SK-N-SH (cell line): ENCODE measurements at regions not wholly inside any gene's neighbourhood (a gene's known extent, or its start where the extent isn't known, plus 50 kb on each side); places are given as distances from the start of the nearest gene placed in this dataset.

Experiments used
- CTCF ChIA-PET: fragments of 300-600, 350-600 bp; formaldehyde crosslinking; extraction: SDS; loops from one replicate; lab custom pipeline; 2021; lab: Yijun Ruan, JAX
- POLR2A ChIA-PET: fragments of 350-600 bp; sonication (Branson Sonifier 250); formaldehyde crosslinking; extraction: SDS; loops from one replicate; lab custom pipeline; 2020; ENCODE audit warnings: antibody characterized with exemption, inconsistent platforms; lab: Yijun Ruan, JAX
- DNase-seq: peaks from one replicate; pipeline ENCODE4 v3.0.0; 2012
- H2AFZ ChIP-seq: fragments of 200-600 bp; sonication (generic); 2 replicates; pipeline ENCODE4 v1.8.1; 2016; ENCODE audit warnings: antibody characterized with exemption, mild to moderate bottlenecking, low read depth
- H3F3A ChIP-seq: fragments of 200-600 bp; sonication (generic); replicated peaks from 2 replicates; pipeline ENCODE3; 2016; ENCODE audit warnings: antibody characterized with exemption, mild to moderate bottlenecking; ENCODE audit not compliant: insufficient read depth
- H3K27ac ChIP-seq, 2 experiments: fragments of 200-500 bp in 1 of 2; fragments of 200-600 bp in 1 of 2; sonication (Bioruptor generic) in 1 of 2; sonication (generic), shearing (Covaris generic) in 1 of 2; 2 replicates each; pipeline versions ENCODE4 v1.5.1 to v1.6.1; 2014 to 2016; ENCODE audit warnings: low read depth in 2 of 2, inconsistent platforms in 1 of 2, low read length in 1 of 2, mild to moderate bottlenecking in 1 of 2, mixed read lengths in 1 of 2
- H3K27me3 ChIP-seq: fragments of 200-600 bp; sonication (generic), shearing (Covaris generic); 2 replicates; pipeline ENCODE4 v1.6.1; 2016; ENCODE audit warnings: mixed run types; ENCODE audit not compliant: insufficient read depth
- H3K36me3 ChIP-seq, 2 experiments: fragments of 200-500 bp in 1 of 2; fragments of 200-600 bp in 1 of 2; sonication (Bioruptor generic) in 1 of 2; sonication (generic) in 1 of 2; replicated peaks in 1 of 2; 2 replicates each; pipeline versions ENCODE3 to v1.5.1; 2014 to 2016; ENCODE audit warnings: low read length in 1 of 2, mild to moderate bottlenecking in 1 of 2; ENCODE audit not compliant: insufficient read depth in 2 of 2, control insufficient read depth in 1 of 2
- H3K4me1 ChIP-seq, 2 experiments: fragments of 200-500 bp in 1 of 2; fragments of 200-600 bp in 1 of 2; sonication (Bioruptor generic) in 1 of 2; sonication (generic), shearing (Covaris generic) in 1 of 2; 2 replicates each; pipeline versions ENCODE4 v1.5.1 to v1.6.1; 2014 to 2016; ENCODE audit warnings: low read depth in 1 of 2, low read length in 1 of 2, mixed run types in 1 of 2; ENCODE audit not compliant: insufficient read depth in 2 of 2, control insufficient read depth in 1 of 2
- H3K4me2 ChIP-seq: fragments of 200-600 bp; sonication (generic), shearing (Covaris generic); 2 replicates; pipeline ENCODE4 v1.6.1; 2017; ENCODE audit warnings: mixed run types
- H3K4me3 ChIP-seq, 2 experiments: fragments of 200-500 bp in 1 of 2; fragments of 200-600 bp in 1 of 2; sonication (Bioruptor generic) in 1 of 2; sonication (generic), shearing (Covaris generic) in 1 of 2; 2 replicates each; pipeline versions ENCODE4 v1.5.1 to v1.8.1; 2014 to 2016; ENCODE audit warnings: low read depth in 2 of 2, inconsistent platforms in 1 of 2, low read length in 1 of 2, mild to moderate bottlenecking in 1 of 2, mixed read lengths in 1 of 2, moderate library complexity in 1 of 2
- H3K79me2 ChIP-seq: fragments of 200-600 bp; sonication (generic); 2 replicates; pipeline ENCODE4 v1.8.1; 2017; ENCODE audit warnings: mild to moderate bottlenecking; ENCODE audit not compliant: insufficient read depth
- H3K9ac ChIP-seq: fragments of 200-600 bp; sonication (generic); 2 replicates; pipeline ENCODE4 v1.6.1; 2017; ENCODE audit warnings: mixed run types
- H3K9me2 ChIP-seq: fragments of 200-600 bp; sonication (generic); 2 replicates; pipeline ENCODE4 v1.6.1; 2017; ENCODE audit warnings: mixed run types
- H3K9me3 ChIP-seq: fragments of 200-600 bp; sonication (generic); 2 replicates; pipeline ENCODE4 v1.6.1; 2017; ENCODE audit warnings: mixed run types, mild to moderate bottlenecking, moderate library complexity
- H4K20me1 ChIP-seq: fragments of 200-600 bp; sonication (generic); 2 replicates; pipeline ENCODE4 v1.6.1; 2017; ENCODE audit warnings: mild to moderate bottlenecking, mixed run types; ENCODE audit not compliant: insufficient read depth
- CTCF ChIP-seq: fragments of 200-600 bp; sonication (generic); IDR thresholded peaks from 2 replicates; pipeline ENCODE4 v1.6.1; 2017; ENCODE audit warnings: antibody characterized with exemption, mild to moderate bottlenecking, moderate library complexity
- ELF1 ChIP-seq: IDR thresholded peaks from 2 replicates; pipeline ENCODE4 v1.4.0; 2012
- EP300 ChIP-seq, 2 experiments: IDR thresholded peaks; 2 replicates each; pipeline versions ENCODE4 v1.4.0 to v1.6.1; 2012; ENCODE audit warnings: borderline replicate concordance in 1 of 2, low read depth in 1 of 2, low read length in 1 of 2
- EZH2phosphoT487 ChIP-seq: fragments of 200-600 bp; sonication (generic); IDR thresholded peaks from 2 replicates; pipeline ENCODE4 v1.6.1; 2017; ENCODE audit warnings: low read depth, mixed run types, mild to moderate bottlenecking, antibody characterized with exemption, moderate library complexity, borderline replicate concordance
- IRF3 ChIP-seq: fragments of 150-350 bp; IDR thresholded peaks from 2 replicates; pipeline ENCODE4 v1.6.1; 2016; ENCODE audit warnings: mild to moderate bottlenecking, low read depth, low read length
- RAD21 ChIP-seq: IDR thresholded peaks from 2 replicates; pipeline ENCODE4 v1.6.1; 2012; ENCODE audit warnings: mild to moderate bottlenecking, low read length
- RCOR1 ChIP-seq: fragments of 150-350 bp; IDR thresholded peaks from 2 replicates; pipeline ENCODE4 v1.6.1; 2017; ENCODE audit warnings: antibody characterized with exemption, low read length
- REST ChIP-seq: IDR thresholded peaks from 2 replicates; pipeline ENCODE4 v1.6.1; 2012; ENCODE audit warnings: mild to moderate bottlenecking, low read depth, low read length, moderate library complexity
- RFX5 ChIP-seq: IDR thresholded peaks from 2 replicates; pipeline ENCODE4 v1.6.1; 2012; ENCODE audit warnings: mild to moderate bottlenecking, improper control_type of control experiment, low read length
- SIN3A ChIP-seq: IDR thresholded peaks from 2 replicates; pipeline ENCODE4 v1.6.1; 2012; ENCODE audit warnings: low read depth, mild to moderate bottlenecking, low read length, moderate library complexity, borderline replicate concordance
- SMC3 ChIP-seq: IDR thresholded peaks from 2 replicates; pipeline ENCODE4 v1.6.1; 2012; ENCODE audit warnings: low read depth, low read length, improper control_type of control experiment
- TCF12 ChIP-seq: IDR thresholded peaks from 2 replicates; pipeline ENCODE4 v1.4.0; 2012
- WGBS: methylation state at CpG from one replicate; pipeline ENCODE4 v1.1.6; 2017; ENCODE audit warnings: low lambda C conversion rate; 5-methylcytosine and 5-hydroxymethylcytosine counted together

GRCh38 chr2:143841935-143842334 is 678.0 kb downstream of the ZEB2 start:
- POLR2A ChIA-PET, result no interaction called here
- H3K79me2 ChIP-seq, result no peaks in the 10 kb centered on the region
- TF ChIP-seq RAD21 (peak; percentile 66), SIN3A (no peak), CTCF (peak; percentile 49)
- no peak overlapping the region for H3K9ac ChIP-seq
- H3K4me3 ChIP-seq, result no peak overlapping the region
- CTCF ChIA-PET, result interaction anchor here (0.7 kb wide), 1 partner anchor 408 kb away, joined by 3 read pairs; no protein-coding TSS in a partner anchor
- no peaks in the 10 kb centered on the region for H3F3A ChIP-seq
- H3K9me2 ChIP-seq, result no peaks in the 10 kb centered on the region
- no peaks in the 10 kb centered on the region for H3K36me3 ChIP-seq
- no peaks in the 10 kb centered on the region for H3K9me3 ChIP-seq
- peaks cover 0 to 4% of the 10 kb centered on the region in 2 experiments; a peak in 2 of 4 replicates for H3K4me1 ChIP-seq
- WGBS, result 86% methylated on average over 4 of the region's 4 CpGs
- H3K4me2 ChIP-seq, result no peak overlapping the region
- no peaks in the 10 kb centered on the region for H4K20me1 ChIP-seq
- H3K27ac ChIP-seq, result no peak overlapping the region
- H3K27me3 ChIP-seq, result no peaks in the 10 kb centered on the region
- DNase-seq, result peak; percentile 21
- H2AFZ ChIP-seq, result peak overlapping the region; percentile 11; the same call in 1 of the 2 replicates

GRCh38 chr2:143840601-143841000 is 679.3 kb downstream of the ZEB2 start:
- no peak overlapping the region for H3K27ac ChIP-seq
- peaks cover 0 to 4% of the 10 kb centered on the region in 2 experiments; a peak in 2 of 4 replicates for H3K4me1 ChIP-seq
- no peaks in the 10 kb centered on the region for H3K9me3 ChIP-seq
- ChIA-PET POLR2A (no interaction called here), CTCF (no interaction called here)
- no peaks in the 10 kb centered on the region for H4K20me1 ChIP-seq
- H3K36me3 ChIP-seq, result no peaks in the 10 kb centered on the region
- H2AFZ ChIP-seq, result no peak overlapping the region
- H3K9me2 ChIP-seq, result no peaks in the 10 kb centered on the region
- H3K79me2 ChIP-seq, result no peaks in the 10 kb centered on the region
- no peak overlapping the region for H3K4me3 ChIP-seq
- no peaks in the 10 kb centered on the region for H3F3A ChIP-seq
- TF ChIP-seq RAD21, result no peak
- no peak for TF ChIP-seq ELF1
- TF ChIP-seq TCF12, result no peak
- TF ChIP-seq SMC3, result no peak
- TF ChIP-seq REST, result no peak
- no peak for TF ChIP-seq EZH2phosphoT487
- TF ChIP-seq IRF3, result no peak
- no peak for TF ChIP-seq RCOR1
- no peak for TF ChIP-seq EP300 (IDR thresholded peaks at IDR 0.05; ENCODE audit: borderline replicate concordance in 1 of 2, low read depth in 1 of 2, low read length in 1 of 2)
- no peak for TF ChIP-seq RFX5
- H3K9ac ChIP-seq, result no peak overlapping the region
- no peaks in the 10 kb centered on the region for H3K27me3 ChIP-seq
- no peak for DNase-seq
- H3K4me2 ChIP-seq, result no peak overlapping the region
